Right lobe of liver (tissue), 4 donors: ENCODE measurements at regions not wholly inside any gene's neighbourhood (a gene's known extent, or its start where the extent isn't known, plus 50 kb on each side); places are given as distances from the start of the nearest gene placed in this dataset.

Experiments used
- POLR2A ChIP-seq: fragments of 450-650 bp; IDR thresholded peaks from one replicate; pipeline ENCODE4 v1.6.1; 2017; ENCODE audit warnings: antibody characterized with exemption, mild to moderate bottlenecking
- TF ChIP-seq, protein P1 (sequence below), 4 donors: fragments of 200-600 bp in 3 of 4; fragments of 450-650 bp in 1 of 4; IDR thresholded peaks; one replicate each; pipeline versions ENCODE4 v1.5.1 to v1.8.0; 2016 to 2022; ENCODE audit warnings: antibody characterized with exemption in 4 of 4, mild to moderate bottlenecking in 2 of 4
- donor health status: DM: no; HTN: no; CAD: no.
- donor health status: DM: no; HTN: no; CAD: no.
- donor health status: DM: no; HTN: yes; CAD: no.

DNA sequence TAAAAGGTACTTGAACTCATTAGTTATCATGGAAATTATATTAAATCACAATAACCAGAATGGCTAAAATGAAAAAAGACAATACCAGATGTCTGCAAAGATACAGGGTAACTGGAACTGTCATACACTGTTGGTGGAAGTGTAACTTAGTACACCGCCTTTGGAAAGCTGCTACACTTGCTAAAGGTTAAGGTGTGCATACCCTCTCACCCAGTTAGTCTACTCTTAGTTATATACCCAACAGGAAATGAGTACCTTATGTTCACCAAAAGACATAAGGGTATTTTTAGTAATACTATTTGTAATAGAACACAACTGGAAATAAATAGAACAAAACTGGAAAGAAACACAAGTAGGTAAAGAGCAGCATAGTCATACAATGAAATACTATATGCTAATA is 155.8 kb upstream of the THUMPD2 start:
- TF ChIP-seq, protein P1, sequence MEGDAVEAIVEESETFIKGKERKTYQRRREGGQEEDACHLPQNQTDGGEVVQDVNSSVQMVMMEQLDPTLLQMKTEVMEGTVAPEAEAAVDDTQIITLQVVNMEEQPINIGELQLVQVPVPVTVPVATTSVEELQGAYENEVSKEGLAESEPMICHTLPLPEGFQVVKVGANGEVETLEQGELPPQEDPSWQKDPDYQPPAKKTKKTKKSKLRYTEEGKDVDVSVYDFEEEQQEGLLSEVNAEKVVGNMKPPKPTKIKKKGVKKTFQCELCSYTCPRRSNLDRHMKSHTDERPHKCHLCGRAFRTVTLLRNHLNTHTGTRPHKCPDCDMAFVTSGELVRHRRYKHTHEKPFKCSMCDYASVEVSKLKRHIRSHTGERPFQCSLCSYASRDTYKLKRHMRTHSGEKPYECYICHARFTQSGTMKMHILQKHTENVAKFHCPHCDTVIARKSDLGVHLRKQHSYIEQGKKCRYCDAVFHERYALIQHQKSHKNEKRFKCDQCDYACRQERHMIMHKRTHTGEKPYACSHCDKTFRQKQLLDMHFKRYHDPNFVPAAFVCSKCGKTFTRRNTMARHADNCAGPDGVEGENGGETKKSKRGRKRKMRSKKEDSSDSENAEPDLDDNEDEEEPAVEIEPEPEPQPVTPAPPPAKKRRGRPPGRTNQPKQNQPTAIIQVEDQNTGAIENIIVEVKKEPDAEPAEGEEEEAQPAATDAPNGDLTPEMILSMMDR (IDR thresholded peaks at IDR 0.05) = no peak
- TF ChIP-seq POLR2A = no peak
